HepG2 (cell line): ENCODE measurements at regions not wholly inside any gene's neighbourhood (a gene's known extent, or its start where the extent isn't known, plus 50 kb on each side); places are given as distances from the start of the nearest gene placed in this dataset.
A peak's percentile ranks its signal among the peaks of the same experiment; 100 is the strongest.

ENCODE experiments used
- ATAC-seq: fragments of 200-7000 bp; cut with Tn5 transposase; 3 replicates; pipeline ENCODE4 v1.9.1; 2020; ENCODE audit warnings: mild to moderate bottlenecking, moderate library complexity
- BruUV-seq: library from RNA; stranded (reverse); fragments of 400-500 nt; replicated peaks from 2 replicates; lab custom pipeline; 2021; lab: Mats Ljungman, UMichigan
- CTCF ChIA-PET: fragments of 300-600 bp; formaldehyde crosslinking; extraction: SDS; loops from one replicate; lab custom pipeline; 2021; ENCODE audit warnings: low total read pairs, inconsistent platforms, low intra/inter-chr PET ratio; lab: Yijun Ruan, JAX
- POLR2A ChIA-PET: fragments of 350-600 bp; sonication (Branson Sonifier 250); formaldehyde crosslinking; loops from one replicate; lab custom pipeline; 2020; ENCODE audit warnings: antibody characterized with exemption, inconsistent platforms; lab: Yijun Ruan, JAX
- DNase-seq: peaks from one replicate; pipeline ENCODE4 v3.0.0-alpha.2; 2015; ENCODE audit warnings: low spot score
- FAIRE-seq: peaks from 3 replicates; lab custom pipeline; 2011; peaks lifted over from hg19 to GRCh38; lab: Jason Lieb, UNC
- H2AFZ ChIP-seq: one replicate; pipeline ENCODE4 v1.6.1; 2011; ENCODE audit warnings: low read length, inconsistent platforms
- H3K27ac ChIP-seq: fragments of 300-600 bp; 3 replicates; pipeline ENCODE4 v1.8.0; 2011; ENCODE audit warnings: mixed run types, mild to moderate bottlenecking, mixed read lengths, low read length, inconsistent platforms; ENCODE audit not compliant: insufficient read depth; ENCODE audit errors: extremely low read length
- H3K27me3 ChIP-seq, 2 experiments: fragments of 200-600 bp in 1 of 2; 2 replicates in 1 of 2; 3 replicates in 1 of 2; pipeline versions ENCODE4 v1.6.0 to v1.8.0; 2011; ENCODE audit warnings: low read length in 2 of 2, mild to moderate bottlenecking in 2 of 2, moderate library complexity in 2 of 2, inconsistent platforms in 1 of 2; ENCODE audit not compliant: insufficient read depth in 2 of 2, control insufficient read depth in 1 of 2
- H3K36me3 ChIP-seq, 2 experiments: fragments of 200-600 bp in 1 of 2; replicated peaks in 1 of 2; 2 replicates in 1 of 2; 3 replicates in 1 of 2; pipeline versions ENCODE4 v1.5.1 to v1.8.0; 2011; ENCODE audit warnings: low read length in 2 of 2, inconsistent platforms in 1 of 2; ENCODE audit not compliant: insufficient read depth in 2 of 2, control insufficient read depth in 1 of 2
- H3K4me1 ChIP-seq: 2 replicates; pipeline ENCODE4 v1.5.1; 2012; ENCODE audit warnings: low read length, inconsistent platforms; ENCODE audit not compliant: insufficient read depth
- H3K4me2 ChIP-seq: 2 replicates; pipeline ENCODE4 v1.6.0; 2011; ENCODE audit warnings: low read depth, low read length, inconsistent platforms
- H3K4me3 ChIP-seq, 3 experiments: fragments of 200-600 bp in 1 of 3; sonication (generic), shearing (Covaris generic) in 1 of 3; replicated peaks in 1 of 3; 2 replicates each; pipeline ENCODE4 v1.5.1; 2011 to 2016; ENCODE audit warnings: low read length in 3 of 3, inconsistent platforms in 2 of 3, low read depth in 2 of 3, mild to moderate bottlenecking in 2 of 3, control low read depth in 1 of 3, mixed read lengths in 1 of 3; ENCODE audit not compliant: insufficient read depth in 1 of 3
- H3K79me2 ChIP-seq: one replicate; pipeline ENCODE4 v1.6.1; 2011; ENCODE audit warnings: low read length, inconsistent platforms; ENCODE audit not compliant: insufficient read depth
- H3K9ac ChIP-seq: 2 replicates; pipeline ENCODE4 v1.6.0; 2011; ENCODE audit warnings: mild to moderate bottlenecking, low read depth, low read length, inconsistent platforms; ENCODE audit not compliant: insufficient read depth
- H3K9me3 ChIP-seq: 2 replicates; pipeline ENCODE4 v1.5.1; 2012; ENCODE audit warnings: mild to moderate bottlenecking, low read length
- H4K20me1 ChIP-seq: 2 replicates; pipeline ENCODE4 v1.6.0; 2011; ENCODE audit warnings: inconsistent platforms, mild to moderate bottlenecking, low read length, moderate library complexity; ENCODE audit not compliant: insufficient read depth
- CHD4 ChIP-seq: fragments of 200-600 bp; sonication (generic); IDR thresholded peaks from 2 replicates; pipeline ENCODE4 v1.7.0; 2017; ENCODE audit warnings: mild to moderate bottlenecking, low read length, borderline replicate concordance
- DNMT3B ChIP-seq: conservative IDR thresholded peaks from 2 replicates; pipeline ENCODE4 v1.6.1; 2016; ENCODE audit warnings: missing biosample characterization, control low read depth
- DPF2 ChIP-seq: sonication (generic); formaldehyde crosslinking; IDR thresholded peaks from 2 replicates; pipeline ENCODE4 v1.4.0; 2020; ENCODE audit warnings: mild to moderate bottlenecking, low read depth, missing genetic modification reagents, borderline replicate concordance
- HNF1A ChIP-seq, 2 experiments: sonication (generic) in 1 of 2; formaldehyde crosslinking in 1 of 2; IDR thresholded peaks; 2 replicates each; pipeline versions ENCODE4 v1.4.0 to v1.6.1; 2016 to 2020; ENCODE audit warnings: borderline replicate concordance in 1 of 2, low read depth in 1 of 2, mild to moderate bottlenecking in 1 of 2, missing genetic modification reagents in 1 of 2
- MAFG ChIP-seq: sonication (generic); formaldehyde crosslinking; IDR thresholded peaks from 2 replicates; pipeline ENCODE4 v1.5.1; 2020; ENCODE audit warnings: mild to moderate bottlenecking, missing genetic modification reagents
- PHF20 ChIP-seq: sonication (generic); formaldehyde crosslinking; IDR thresholded peaks from 2 replicates; pipeline ENCODE4 v1.5.0; 2020; ENCODE audit warnings: mild to moderate bottlenecking, missing genetic modification reagents
- PHF5A ChIP-seq: IDR thresholded peaks from one replicate; pipeline ENCODE4 v1.6.1; 2018; ENCODE audit warnings: low read depth, missing genetic modification reagents; ENCODE audit not compliant: unreplicated experiment
- PRDM15 ChIP-seq: sonication (generic); formaldehyde crosslinking; IDR thresholded peaks from 2 replicates; pipeline ENCODE4 v1.4.0; 2020; ENCODE audit warnings: missing genetic modification reagents
- RFX3 ChIP-seq: IDR thresholded peaks from 2 replicates; pipeline ENCODE4 v1.6.1; 2016; ENCODE audit warnings: missing biosample characterization, missing genetic modification reagents
- ZNF614 ChIP-seq: IDR thresholded peaks from 2 replicates; pipeline ENCODE4 v1.6.1; 2018; ENCODE audit warnings: missing biosample characterization, missing genetic modification reagents, inconsistent platforms, borderline replicate concordance
- WGBS: methylation state at CpG from one replicate; pipeline ENCODE4 v1.1.6; 2017; ENCODE audit warnings: low lambda C conversion rate; 5-methylcytosine and 5-hydroxymethylcytosine counted together
- in situ Hi-C: cut with HindIII; loops from 2 replicates; pipeline ENCODE4 v1.10.0; 2017; ENCODE audit warnings: low pct_unique_long_range_greater_than_20kb; ENCODE audit not compliant: extremely low pct_ligation_motif_present
- intact Hi-C: fragments of 100-400 bp; cut with micrococcal nuclease; formaldehyde crosslinking; loops from one replicate; pipeline ENCODE4 v1.10.0; 2022; ENCODE audit not compliant: unreplicated experiment
- TF ChIP-seq, protein P1 (sequence below): sonication (generic); formaldehyde crosslinking; IDR thresholded peaks from 2 replicates; pipeline ENCODE4; 2020; ENCODE audit warnings: missing genetic modification reagents, mild to moderate bottlenecking, borderline replicate concordance

DNA sequence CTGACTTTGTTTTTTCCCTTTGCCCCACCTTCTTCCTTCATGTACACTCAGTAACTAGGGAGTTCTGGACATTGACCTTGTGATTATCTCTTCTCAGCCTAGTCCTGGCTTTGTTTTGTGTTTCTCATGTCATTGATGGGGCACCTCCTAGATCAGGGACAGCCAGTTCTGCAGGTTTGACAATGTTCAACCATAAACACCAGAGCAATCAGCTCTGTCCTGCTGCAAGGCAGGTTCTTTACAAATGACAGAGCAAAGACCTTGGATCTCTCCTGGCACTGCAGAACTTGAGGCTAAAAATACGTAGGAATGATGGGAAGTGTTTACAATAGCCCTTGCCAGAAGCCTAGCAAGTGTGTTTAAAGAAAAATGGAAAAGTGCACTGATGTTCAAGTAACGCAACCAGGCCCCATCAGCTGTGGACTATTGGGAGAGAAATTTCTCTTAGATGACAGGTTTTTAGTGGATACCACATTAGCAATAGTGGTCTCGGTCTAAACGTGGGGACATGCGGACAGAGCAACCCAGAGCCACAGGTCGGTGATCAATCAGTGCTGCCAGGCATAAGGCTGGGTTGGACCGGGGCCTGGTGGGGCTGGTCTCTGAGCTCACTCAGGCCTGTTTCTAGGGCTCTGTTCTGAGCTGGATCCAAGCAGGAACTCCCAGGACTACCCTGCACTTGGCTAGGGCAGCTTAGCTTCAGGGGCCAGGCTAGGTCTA, 76.8 kb downstream of the SOWAHC start:
- H3K79me2 ChIP-seq: no peaks in the 10 kb centered on the region
- H3K4me1 ChIP-seq: peaks cover 81% of the 10 kb centered on the region
- no peaks in the 10 kb centered on the region for H3K36me3 ChIP-seq
- H2AFZ ChIP-seq: peak overlapping the region; percentile 59
- FAIRE-seq: peak; percentile 100
- H3K9me3 ChIP-seq: no peaks in the 10 kb centered on the region
- peak; percentile 95 for ATAC-seq
- peak; percentile 96 for DNase-seq
- no TSS peak for BruUV-seq
- CTCF ChIA-PET: no interaction called here
- H3K27ac ChIP-seq: peak overlapping the region; percentile 89
- peak overlapping the region; percentile 71 for H3K4me2 ChIP-seq
- peak overlapping the region; percentile 1 to 40 (median 3); a peak in 4 of 6 replicates for H3K4me3 ChIP-seq
- in situ Hi-C loops: no loop called here
- 0% methylated on average over 5 of the region's 7 CpGs for WGBS
- H4K20me1 ChIP-seq: no peaks in the 10 kb centered on the region
- no peaks in the 10 kb centered on the region for H3K27me3 ChIP-seq
- H3K9ac ChIP-seq: peak overlapping the region; percentile 64
- intact Hi-C loops: loop anchor here (2.0 kb wide), 2 partner anchors 14 to 60 kb away; no protein-coding TSS in a partner anchor
- POLR2A ChIA-PET: interaction anchor here (0.8 to 5.4 kb wide), 17 partner anchors 9 to 153 kb away, joined by 3 to 125 read pairs (median 4); partner anchors contain the start of genes SEPTIN10 and SOWAHC
- TF ChIP-seq CHD4 (0 out of 2 replicates have a peak, but pooled peaks have one; percentile 32), PHF5A (CRISPR knock-in tag) (no peak), RFX3 (CRISPR knock-in tag) (no peak), ZNF614 (CRISPR knock-in tag) (peak; percentile 95), PRDM15 (CRISPR knock-in tag) (0 out of 2 replicates have a peak, but pooled peaks have one; percentile 53), DPF2 (CRISPR knock-in tag) (peak; percentile 83), HNF1A (IDR thresholded peaks at IDR 0.05; ENCODE audit: low read depth) (peak; percentile 56), HNF1A (CRISPR knock-in tag; IDR thresholded peaks at IDR 0.05; ENCODE audit: borderline replicate concordance) (peak; percentile 71; the same call in 1 of the 2 replicates), PHF20 (CRISPR knock-in tag) (peak; percentile 39; the same call in 1 of the 2 replicates), MAFG (CRISPR knock-in tag) (no peak), DNMT3B (CRISPR knock-in tag) (no peak)
- TF ChIP-seq, protein P1, sequence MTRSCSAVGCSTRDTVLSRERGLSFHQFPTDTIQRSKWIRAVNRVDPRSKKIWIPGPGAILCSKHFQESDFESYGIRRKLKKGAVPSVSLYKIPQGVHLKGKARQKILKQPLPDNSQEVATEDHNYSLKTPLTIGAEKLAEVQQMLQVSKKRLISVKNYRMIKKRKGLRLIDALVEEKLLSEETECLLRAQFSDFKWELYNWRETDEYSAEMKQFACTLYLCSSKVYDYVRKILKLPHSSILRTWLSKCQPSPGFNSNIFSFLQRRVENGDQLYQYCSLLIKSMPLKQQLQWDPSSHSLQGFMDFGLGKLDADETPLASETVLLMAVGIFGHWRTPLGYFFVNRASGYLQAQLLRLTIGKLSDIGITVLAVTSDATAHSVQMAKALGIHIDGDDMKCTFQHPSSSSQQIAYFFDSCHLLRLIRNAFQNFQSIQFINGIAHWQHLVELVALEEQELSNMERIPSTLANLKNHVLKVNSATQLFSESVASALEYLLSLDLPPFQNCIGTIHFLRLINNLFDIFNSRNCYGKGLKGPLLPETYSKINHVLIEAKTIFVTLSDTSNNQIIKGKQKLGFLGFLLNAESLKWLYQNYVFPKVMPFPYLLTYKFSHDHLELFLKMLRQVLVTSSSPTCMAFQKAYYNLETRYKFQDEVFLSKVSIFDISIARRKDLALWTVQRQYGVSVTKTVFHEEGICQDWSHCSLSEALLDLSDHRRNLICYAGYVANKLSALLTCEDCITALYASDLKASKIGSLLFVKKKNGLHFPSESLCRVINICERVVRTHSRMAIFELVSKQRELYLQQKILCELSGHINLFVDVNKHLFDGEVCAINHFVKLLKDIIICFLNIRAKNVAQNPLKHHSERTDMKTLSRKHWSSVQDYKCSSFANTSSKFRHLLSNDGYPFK (CRISPR knock-in tag): 0 out of 2 replicates have a peak, but pooled peaks have one; percentile 20
